HepG2 (cell line): ENCODE measurements at regions not wholly inside any gene's neighbourhood (a gene's known extent, or its start where the extent isn't known, plus 50 kb on each side); places are given as distances from the start of the nearest gene placed in this dataset.

Experiments
- ATAC-seq: fragments of 200-7000 bp; cut with Tn5 transposase; 3 replicates; pipeline ENCODE4 v1.9.1; 2020; ENCODE audit warnings: mild to moderate bottlenecking, moderate library complexity
- BruUV-seq: library from RNA; stranded (reverse); fragments of 400-500 nt; replicated peaks from 2 replicates; lab custom pipeline; 2021; lab: Mats Ljungman, UMichigan
- CTCF ChIA-PET: fragments of 300-600 bp; formaldehyde crosslinking; extraction: SDS; loops from one replicate; lab custom pipeline; 2021; ENCODE audit warnings: low total read pairs, inconsistent platforms, low intra/inter-chr PET ratio; lab: Yijun Ruan, JAX
- POLR2A ChIA-PET: fragments of 350-600 bp; sonication (Branson Sonifier 250); formaldehyde crosslinking; loops from one replicate; lab custom pipeline; 2020; ENCODE audit warnings: antibody characterized with exemption, inconsistent platforms; lab: Yijun Ruan, JAX
- DNase-seq: peaks from one replicate; pipeline ENCODE4 v3.0.0-alpha.2; 2015; ENCODE audit warnings: low spot score
- FAIRE-seq: peaks from 3 replicates; lab custom pipeline; 2011; peaks lifted over from hg19 to GRCh38; lab: Jason Lieb, UNC
- H2AFZ ChIP-seq: one replicate; pipeline ENCODE4 v1.6.1; 2011; ENCODE audit warnings: low read length, inconsistent platforms
- H3K27ac ChIP-seq: fragments of 300-600 bp; 3 replicates; pipeline ENCODE4 v1.8.0; 2011; ENCODE audit warnings: mixed run types, mild to moderate bottlenecking, mixed read lengths, low read length, inconsistent platforms; ENCODE audit not compliant: insufficient read depth; ENCODE audit errors: extremely low read length
- H3K27me3 ChIP-seq, 2 experiments: fragments of 200-600 bp in 1 of 2; 2 replicates in 1 of 2; 3 replicates in 1 of 2; pipeline versions ENCODE4 v1.6.0 to v1.8.0; 2011; ENCODE audit warnings: low read length in 2 of 2, mild to moderate bottlenecking in 2 of 2, moderate library complexity in 2 of 2, inconsistent platforms in 1 of 2; ENCODE audit not compliant: insufficient read depth in 2 of 2, control insufficient read depth in 1 of 2
- H3K36me3 ChIP-seq, 2 experiments: fragments of 200-600 bp in 1 of 2; replicated peaks in 1 of 2; 2 replicates in 1 of 2; 3 replicates in 1 of 2; pipeline versions ENCODE4 v1.5.1 to v1.8.0; 2011; ENCODE audit warnings: low read length in 2 of 2, inconsistent platforms in 1 of 2; ENCODE audit not compliant: insufficient read depth in 2 of 2, control insufficient read depth in 1 of 2
- H3K4me1 ChIP-seq: 2 replicates; pipeline ENCODE4 v1.5.1; 2012; ENCODE audit warnings: low read length, inconsistent platforms; ENCODE audit not compliant: insufficient read depth
- H3K4me2 ChIP-seq: 2 replicates; pipeline ENCODE4 v1.6.0; 2011; ENCODE audit warnings: low read depth, low read length, inconsistent platforms
- H3K4me3 ChIP-seq, 3 experiments: fragments of 200-600 bp in 1 of 3; sonication (generic), shearing (Covaris generic) in 1 of 3; replicated peaks in 1 of 3; 2 replicates each; pipeline ENCODE4 v1.5.1; 2011 to 2016; ENCODE audit warnings: low read length in 3 of 3, inconsistent platforms in 2 of 3, low read depth in 2 of 3, mild to moderate bottlenecking in 2 of 3, control low read depth in 1 of 3, mixed read lengths in 1 of 3; ENCODE audit not compliant: insufficient read depth in 1 of 3
- H3K79me2 ChIP-seq: one replicate; pipeline ENCODE4 v1.6.1; 2011; ENCODE audit warnings: low read length, inconsistent platforms; ENCODE audit not compliant: insufficient read depth
- H3K9ac ChIP-seq: 2 replicates; pipeline ENCODE4 v1.6.0; 2011; ENCODE audit warnings: mild to moderate bottlenecking, low read depth, low read length, inconsistent platforms; ENCODE audit not compliant: insufficient read depth
- H3K9me3 ChIP-seq: 2 replicates; pipeline ENCODE4 v1.5.1; 2012; ENCODE audit warnings: mild to moderate bottlenecking, low read length
- H4K20me1 ChIP-seq: 2 replicates; pipeline ENCODE4 v1.6.0; 2011; ENCODE audit warnings: inconsistent platforms, mild to moderate bottlenecking, low read length, moderate library complexity; ENCODE audit not compliant: insufficient read depth
- KMT2A ChIP-seq: sonication (generic); formaldehyde crosslinking; IDR thresholded peaks from 2 replicates; pipeline ENCODE4 v1.4.0; 2020; ENCODE audit warnings: missing genetic modification reagents
- MEIS2 ChIP-seq: sonication (generic); formaldehyde crosslinking; IDR thresholded peaks from 2 replicates; pipeline ENCODE4 v1.9.0; 2021; ENCODE audit warnings: mild to moderate bottlenecking, missing genetic modification reagents
- MXI1 ChIP-seq: IDR thresholded peaks from 3 replicates; pipeline ENCODE4 v1.6.1; 2012; ENCODE audit warnings: low read depth, low read length, inconsistent platforms, borderline replicate concordance
- PHF8 ChIP-seq: sonication (generic); formaldehyde crosslinking; IDR thresholded peaks from 2 replicates; pipeline ENCODE4 v1.5.0; 2020; ENCODE audit warnings: missing genetic modification reagents
- TAF15 ChIP-seq: fragments of 200-400 bp; formaldehyde crosslinking; IDR thresholded peaks from one replicate; pipeline ENCODE4 v1.6.1; 2018; ENCODE audit warnings: mild to moderate bottlenecking, low read depth, low read length; ENCODE audit not compliant: poor library complexity, severe bottlenecking
- TOPORS ChIP-seq: sonication (generic); formaldehyde crosslinking; IDR thresholded peaks from 2 replicates; pipeline ENCODE4 v1.8.0; 2023; ENCODE audit warnings: mild to moderate bottlenecking, missing genetic modification reagents
- WIZ ChIP-seq: sonication (generic); formaldehyde crosslinking; IDR thresholded peaks from 2 replicates; pipeline ENCODE4 v1.5.1; 2020; ENCODE audit warnings: mild to moderate bottlenecking, missing genetic modification reagents
- ZNF383 ChIP-seq: sonication (generic); formaldehyde crosslinking; IDR thresholded peaks from 2 replicates; pipeline ENCODE4 v1.4.0; 2020; ENCODE audit warnings: missing genetic modification reagents, mild to moderate bottlenecking, borderline replicate concordance
- ZNF7 ChIP-seq: IDR thresholded peaks from 2 replicates; pipeline ENCODE4 v1.6.1; 2016; ENCODE audit warnings: missing biosample characterization, missing genetic modification reagents
- WGBS: methylation state at CpG from one replicate; pipeline ENCODE4 v1.1.6; 2017; ENCODE audit warnings: low lambda C conversion rate; 5-methylcytosine and 5-hydroxymethylcytosine counted together
- in situ Hi-C: cut with HindIII; loops from 2 replicates; pipeline ENCODE4 v1.10.0; 2017; ENCODE audit warnings: low pct_unique_long_range_greater_than_20kb; ENCODE audit not compliant: extremely low pct_ligation_motif_present
- intact Hi-C: fragments of 100-400 bp; cut with micrococcal nuclease; formaldehyde crosslinking; loops from one replicate; pipeline ENCODE4 v1.10.0; 2022; ENCODE audit not compliant: unreplicated experiment
- TF ChIP-seq, protein P1 (sequence below): sonication (generic); formaldehyde crosslinking; conservative IDR thresholded peaks from 2 replicates; pipeline ENCODE4 v1.8.0; 2022; ENCODE audit warnings: missing genetic modification reagents
- TF ChIP-seq, protein P2 (sequence below): sonication (generic); formaldehyde crosslinking; IDR thresholded peaks from 2 replicates; pipeline ENCODE4 v1.5.0; 2020; ENCODE audit warnings: mild to moderate bottlenecking, missing genetic modification reagents, borderline replicate concordance
- TF ChIP-seq, protein P3 (sequence below): sonication (generic); formaldehyde crosslinking; IDR thresholded peaks from 2 replicates; pipeline ENCODE4 v1.4.0; 2020; ENCODE audit warnings: missing genetic modification reagents, mild to moderate bottlenecking, borderline replicate concordance

GRCh38 chr12:77560714-77561113 lies 270.0 kb upstream of the NAV3 start:
- FAIRE-seq (no peak), ATAC-seq (peak; percentile 92), DNase-seq (peak; percentile 1)
- H3K4me1 ChIP-seq = no peaks in the 10 kb centered on the region
- no peaks in the 10 kb centered on the region for H3K36me3 ChIP-seq
- H3K27me3 ChIP-seq = no peaks in the 10 kb centered on the region
- no peaks in the 10 kb centered on the region for H4K20me1 ChIP-seq
- intact Hi-C loops (no loop called here), in situ Hi-C loops (no loop called here)
- ChIA-PET CTCF (no interaction called here), POLR2A (no interaction called here)
- H3K9ac ChIP-seq = no peak overlapping the region
- no peak overlapping the region for H2AFZ ChIP-seq
- H3K27ac ChIP-seq = no peak overlapping the region
- no TSS peak for BruUV-seq
- H3K79me2 ChIP-seq = no peaks in the 10 kb centered on the region
- H3K9me3 ChIP-seq = no peaks in the 10 kb centered on the region
- no peak overlapping the region for H3K4me3 ChIP-seq
- WGBS = 0% methylated on average over 3 of the region's 6 CpGs
- H3K4me2 ChIP-seq = no peak overlapping the region
- no peak for TF ChIP-seq MEIS2
- no peak for TF ChIP-seq WIZ
- TF ChIP-seq TOPORS (CRISPR knock-in tag) = no peak
- TF ChIP-seq TAF15 = no peak
- no peak for TF ChIP-seq MXI1
- no peak for TF ChIP-seq ZNF7 (CRISPR knock-in tag)
- no peak for TF ChIP-seq PHF8 (CRISPR knock-in tag)
- no peak for TF ChIP-seq ZNF383 (CRISPR knock-in tag)
- TF ChIP-seq, protein P1, sequence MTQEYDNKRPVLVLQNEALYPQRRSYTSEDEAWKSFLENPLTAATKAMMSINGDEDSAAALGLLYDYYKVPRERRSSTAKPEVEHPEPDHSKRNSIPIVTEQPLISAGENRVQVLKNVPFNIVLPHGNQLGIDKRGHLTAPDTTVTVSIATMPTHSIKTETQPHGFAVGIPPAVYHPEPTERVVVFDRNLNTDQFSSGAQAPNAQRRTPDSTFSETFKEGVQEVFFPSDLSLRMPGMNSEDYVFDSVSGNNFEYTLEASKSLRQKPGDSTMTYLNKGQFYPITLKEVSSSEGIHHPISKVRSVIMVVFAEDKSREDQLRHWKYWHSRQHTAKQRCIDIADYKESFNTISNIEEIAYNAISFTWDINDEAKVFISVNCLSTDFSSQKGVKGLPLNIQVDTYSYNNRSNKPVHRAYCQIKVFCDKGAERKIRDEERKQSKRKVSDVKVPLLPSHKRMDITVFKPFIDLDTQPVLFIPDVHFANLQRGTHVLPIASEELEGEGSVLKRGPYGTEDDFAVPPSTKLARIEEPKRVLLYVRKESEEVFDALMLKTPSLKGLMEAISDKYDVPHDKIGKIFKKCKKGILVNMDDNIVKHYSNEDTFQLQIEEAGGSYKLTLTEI (CRISPR knock-in tag) = no peak
- TF ChIP-seq, protein P2, sequence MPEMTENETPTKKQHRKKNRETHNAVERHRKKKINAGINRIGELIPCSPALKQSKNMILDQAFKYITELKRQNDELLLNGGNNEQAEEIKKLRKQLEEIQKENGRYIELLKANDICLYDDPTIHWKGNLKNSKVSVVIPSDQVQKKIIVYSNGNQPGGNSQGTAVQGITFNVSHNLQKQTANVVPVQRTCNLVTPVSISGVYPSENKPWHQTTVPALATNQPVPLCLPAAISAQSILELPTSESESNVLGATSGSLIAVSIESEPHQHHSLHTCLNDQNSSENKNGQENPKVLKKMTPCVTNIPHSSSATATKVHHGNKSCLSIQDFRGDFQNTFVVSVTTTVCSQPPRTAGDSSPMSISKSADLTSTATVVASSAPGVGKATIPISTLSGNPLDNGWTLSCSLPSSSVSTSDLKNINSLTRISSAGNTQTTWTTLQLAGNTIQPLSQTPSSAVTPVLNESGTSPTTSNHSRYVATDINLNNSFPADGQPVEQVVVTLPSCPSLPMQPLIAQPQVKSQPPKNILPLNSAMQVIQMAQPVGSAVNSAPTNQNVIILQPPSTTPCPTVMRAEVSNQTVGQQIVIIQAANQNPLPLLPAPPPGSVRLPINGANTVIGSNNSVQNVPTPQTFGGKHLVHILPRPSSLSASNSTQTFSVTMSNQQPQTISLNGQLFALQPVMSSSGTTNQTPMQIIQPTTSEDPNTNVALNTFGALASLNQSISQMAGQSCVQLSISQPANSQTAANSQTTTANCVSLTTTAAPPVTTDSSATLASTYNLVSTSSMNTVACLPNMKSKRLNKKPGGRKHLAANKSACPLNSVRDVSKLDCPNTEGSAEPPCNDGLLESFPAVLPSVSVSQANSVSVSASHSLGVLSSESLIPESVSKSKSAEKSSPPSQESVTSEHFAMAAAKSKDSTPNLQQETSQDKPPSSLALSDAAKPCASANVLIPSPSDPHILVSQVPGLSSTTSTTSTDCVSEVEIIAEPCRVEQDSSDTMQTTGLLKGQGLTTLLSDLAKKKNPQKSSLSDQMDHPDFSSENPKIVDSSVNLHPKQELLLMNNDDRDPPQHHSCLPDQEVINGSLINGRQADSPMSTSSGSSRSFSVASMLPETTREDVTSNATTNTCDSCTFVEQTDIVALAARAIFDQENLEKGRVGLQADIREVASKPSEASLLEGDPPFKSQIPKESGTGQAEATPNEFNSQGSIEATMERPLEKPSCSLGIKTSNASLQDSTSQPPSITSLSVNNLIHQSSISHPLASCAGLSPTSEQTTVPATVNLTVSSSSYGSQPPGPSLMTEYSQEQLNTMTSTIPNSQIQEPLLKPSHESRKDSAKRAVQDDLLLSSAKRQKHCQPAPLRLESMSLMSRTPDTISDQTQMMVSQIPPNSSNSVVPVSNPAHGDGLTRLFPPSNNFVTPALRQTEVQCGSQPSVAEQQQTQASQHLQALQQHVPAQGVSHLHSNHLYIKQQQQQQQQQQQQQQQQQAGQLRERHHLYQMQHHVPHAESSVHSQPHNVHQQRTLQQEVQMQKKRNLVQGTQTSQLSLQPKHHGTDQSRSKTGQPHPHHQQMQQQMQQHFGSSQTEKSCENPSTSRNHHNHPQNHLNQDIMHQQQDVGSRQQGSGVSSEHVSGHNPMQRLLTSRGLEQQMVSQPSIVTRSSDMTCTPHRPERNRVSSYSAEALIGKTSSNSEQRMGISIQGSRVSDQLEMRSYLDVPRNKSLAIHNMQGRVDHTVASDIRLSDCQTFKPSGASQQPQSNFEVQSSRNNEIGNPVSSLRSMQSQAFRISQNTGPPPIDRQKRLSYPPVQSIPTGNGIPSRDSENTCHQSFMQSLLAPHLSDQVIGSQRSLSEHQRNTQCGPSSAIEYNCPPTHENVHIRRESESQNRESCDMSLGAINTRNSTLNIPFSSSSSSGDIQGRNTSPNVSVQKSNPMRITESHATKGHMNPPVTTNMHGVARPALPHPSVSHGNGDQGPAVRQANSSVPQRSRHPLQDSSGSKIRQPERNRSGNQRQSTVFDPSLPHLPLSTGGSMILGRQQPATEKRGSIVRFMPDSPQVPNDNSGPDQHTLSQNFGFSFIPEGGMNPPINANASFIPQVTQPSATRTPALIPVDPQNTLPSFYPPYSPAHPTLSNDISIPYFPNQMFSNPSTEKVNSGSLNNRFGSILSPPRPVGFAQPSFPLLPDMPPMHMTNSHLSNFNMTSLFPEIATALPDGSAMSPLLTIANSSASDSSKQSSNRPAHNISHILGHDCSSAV (CRISPR knock-in tag) = no peak
- TF ChIP-seq KMT2A (CRISPR knock-in tag) = no peak
- TF ChIP-seq, protein P3, sequence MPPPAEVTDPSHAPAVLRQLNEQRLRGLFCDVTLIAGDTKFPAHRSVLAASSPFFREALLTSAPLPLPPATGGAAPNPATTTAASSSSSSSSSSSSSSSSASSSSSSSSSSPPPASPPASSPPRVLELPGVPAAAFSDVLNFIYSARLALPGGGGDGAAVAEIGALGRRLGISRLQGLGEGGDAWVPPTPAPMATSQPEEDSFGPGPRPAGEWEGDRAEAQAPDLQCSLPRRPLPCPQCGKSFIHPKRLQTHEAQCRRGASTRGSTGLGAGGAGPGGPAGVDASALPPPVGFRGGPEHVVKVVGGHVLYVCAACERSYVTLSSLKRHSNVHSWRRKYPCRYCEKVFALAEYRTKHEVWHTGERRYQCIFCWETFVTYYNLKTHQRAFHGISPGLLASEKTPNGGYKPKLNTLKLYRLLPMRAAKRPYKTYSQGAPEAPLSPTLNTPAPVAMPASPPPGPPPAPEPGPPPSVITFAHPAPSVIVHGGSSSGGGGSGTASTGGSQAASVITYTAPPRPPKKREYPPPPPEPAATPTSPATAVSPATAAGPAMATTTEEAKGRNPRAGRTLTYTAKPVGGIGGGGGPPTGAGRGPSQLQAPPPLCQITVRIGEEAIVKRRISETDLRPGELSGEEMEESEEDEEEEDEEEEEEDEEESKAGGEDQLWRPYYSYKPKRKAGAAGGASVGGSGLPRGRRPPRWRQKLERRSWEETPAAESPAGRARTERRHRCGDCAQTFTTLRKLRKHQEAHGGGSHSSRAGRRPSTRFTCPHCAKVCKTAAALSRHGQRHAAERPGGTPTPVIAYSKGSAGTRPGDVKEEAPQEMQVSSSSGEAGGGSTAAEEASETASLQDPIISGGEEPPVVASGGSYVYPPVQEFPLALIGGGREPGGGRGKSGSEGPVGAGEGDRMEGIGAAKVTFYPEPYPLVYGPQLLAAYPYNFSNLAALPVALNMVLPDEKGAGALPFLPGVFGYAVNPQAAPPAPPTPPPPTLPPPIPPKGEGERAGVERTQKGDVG (CRISPR knock-in tag) = no peak
